ENCODE measurements at regions not wholly inside any gene's neighbourhood (a gene's known extent, or its start where the extent isn't known, plus 50 kb on each side); places are given as distances from the start of the nearest gene placed in this dataset.

GRCh38 chr2:161008311-161008710, 151.9 kb upstream of the TANK start:
- Histone ChIP-seq H3K9me3 (no peaks in the 10 kb centered on the region), H3K4me3 (no peak overlapping the region), H3K4me1 (no peaks in the 10 kb centered on the region), H3K36me3 (no peaks in the 10 kb centered on the region), H3K27ac (no peak overlapping the region), H3K27me3 (no peaks in the 10 kb centered on the region)
- intact Hi-C loops (cut with DNase I) = no loop called here
- TF ChIP-seq POLR2A (IDR thresholded peaks at IDR 0.05) (no peak), CTCF (IDR thresholded peaks at IDR 0.05) (no peak)
- WGBS, 2 donors = 81 to 83% methylated on average over 3 of the region's 3 CpGs
- DNase-seq = no peak

- 86% methylated on average over 3 of the region's 7 CpGs; no CpG with 5 or more reads in 1 of the 2 donors for WGBS, 2 donors
- DNase-seq = no peak
- intact Hi-C loops (cut with DNase I) = no loop called here
Observed at GRCh38 chr2:161010503-161011015, 149.7 kb upstream of the TANK start.

GRCh38 chr2:161017780-161018470, 142.3 kb upstream of the TANK start:
- H3K27me3 ChIP-seq = no peaks in the 10 kb centered on the region
- H3K9me3 ChIP-seq = peaks cover 0 to 6% (median 0%) of the 10 kb centered on the region in 3 donors
- H3K36me3 ChIP-seq = no peaks in the 10 kb centered on the region
- no peak overlapping the region for H3K4me3 ChIP-seq
- H3K4me1 ChIP-seq = no peaks in the 10 kb centered on the region
- DNase-seq = no peak
- intact Hi-C loops (cut with DNase I) = no loop called here
- no peak for TF ChIP-seq CTCF (IDR thresholded peaks at IDR 0.05)
- no peak for TF ChIP-seq POLR2A (IDR thresholded peaks at IDR 0.05)
- 51 to 62% methylated on average over 3 of the region's 3 CpGs for WGBS, 2 donors
- no peak overlapping the region for H3K27ac ChIP-seq

More at GRCh38 chr2:161010503-161011015, 149.7 kb upstream of the TANK start:
- Histone ChIP-seq H3K4me3 (no peak overlapping the region), H3K36me3 (no peaks in the 10 kb centered on the region), H3K27ac (no peak overlapping the region), H3K9me3 (peaks cover 0 to 6% (median 0%) of the 10 kb centered on the region in 3 donors), H3K27me3 (no peaks in the 10 kb centered on the region), H3K4me1 (no peaks in the 10 kb centered on the region)
- TF ChIP-seq CTCF (IDR thresholded peaks at IDR 0.05) (no peak), POLR2A (IDR thresholded peaks at IDR 0.05) (no peak)

GRCh38 chr2:161019311-161019710, 140.9 kb upstream of the TANK start:
- 75 to 87% methylated on average over 5 of the region's 5 CpGs for WGBS, 2 donors
- no peaks in the 10 kb centered on the region for H3K36me3 ChIP-seq

More at GRCh38 chr2:161019311-161019710, 140.9 kb upstream of the TANK start:
- H3K4me3 ChIP-seq = no peak overlapping the region
- DNase-seq = no peak
- H3K27me3 ChIP-seq = no peaks in the 10 kb centered on the region
- peaks cover 0 to 6% (median 0%) of the 10 kb centered on the region in 3 donors for H3K9me3 ChIP-seq
- H3K4me1 ChIP-seq = no peaks in the 10 kb centered on the region
- intact Hi-C loops (cut with DNase I) = no loop called here
- no peak overlapping the region for H3K27ac ChIP-seq
- TF ChIP-seq CTCF (IDR thresholded peaks at IDR 0.05) (no peak), POLR2A (IDR thresholded peaks at IDR 0.05) (no peak)

All from esophagus squamous epithelium (tissue), 5 donors.